Spleen (tissue), 7 donors: ENCODE measurements at regions not wholly inside any gene's neighbourhood (a gene's known extent, or its start where the extent isn't known, plus 50 kb on each side); places are given as distances from the start of the nearest gene placed in this dataset.

ENCODE experiments used
- POLR2A ChIP-seq, 3 donors: fragments of 450-650 bp; IDR thresholded peaks; one replicate each; pipeline ENCODE4 v1.5.1; 2017; ENCODE audit warnings: antibody characterized with exemption in 3 of 3, mild to moderate bottlenecking in 1 of 3
- POLR2AphosphoS5 ChIP-seq, 3 donors: sonication (generic); formaldehyde crosslinking; IDR thresholded peaks; one replicate each; pipeline ENCODE4 v1.5.1; 2017; ENCODE audit warnings: antibody characterized with exemption in 3 of 3
- TF ChIP-seq, protein P1 (sequence below), 11 experiments: fragments of 200-600 bp in 7 of 11; fragments of 450-650 bp in 4 of 11; sonication (generic) in 4 of 11; IDR thresholded peaks in 8 of 11; conservative IDR thresholded peaks in 3 of 11; 1 replicate in 7 of 11; 2 replicates in 4 of 11; pipeline versions ENCODE4 v1.4.0 to v1.8.0; 2016 to 2021; ENCODE audit warnings: antibody characterized with exemption in 11 of 11, inconsistent platforms in 4 of 11, mild to moderate bottlenecking in 1 of 11
- donor health status: DM: no; HTN: no; CAD: no; lungs with moderate emphysema.
- donor health status: DM: no; HTN: no; CAD: no.
- donor health status: DM: no; HTN: no; CAD: no.

DNA sequence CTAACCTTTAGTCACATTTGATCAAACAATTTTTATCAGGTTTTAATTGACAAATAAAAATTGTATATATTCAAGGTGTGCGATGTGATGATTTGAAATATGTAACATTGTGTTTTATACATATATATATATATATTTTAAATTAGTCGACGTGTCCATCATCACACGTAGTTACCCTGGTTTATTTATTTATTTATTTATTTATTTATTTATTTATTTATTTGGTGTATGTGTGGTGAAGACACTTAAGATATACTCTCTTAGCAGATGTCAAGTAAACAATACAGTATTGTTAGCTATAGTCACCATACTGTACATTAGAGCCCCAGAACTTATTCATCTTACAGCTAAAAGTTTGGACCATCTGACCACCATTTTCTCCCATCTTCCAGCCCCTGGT, 224.9 kb upstream of the HHIP start:
- TF ChIP-seq POLR2AphosphoS5 (IDR thresholded peaks at IDR 0.05) (no peak), POLR2A (IDR thresholded peaks at IDR 0.05) (no peak)
- TF ChIP-seq, protein P1, sequence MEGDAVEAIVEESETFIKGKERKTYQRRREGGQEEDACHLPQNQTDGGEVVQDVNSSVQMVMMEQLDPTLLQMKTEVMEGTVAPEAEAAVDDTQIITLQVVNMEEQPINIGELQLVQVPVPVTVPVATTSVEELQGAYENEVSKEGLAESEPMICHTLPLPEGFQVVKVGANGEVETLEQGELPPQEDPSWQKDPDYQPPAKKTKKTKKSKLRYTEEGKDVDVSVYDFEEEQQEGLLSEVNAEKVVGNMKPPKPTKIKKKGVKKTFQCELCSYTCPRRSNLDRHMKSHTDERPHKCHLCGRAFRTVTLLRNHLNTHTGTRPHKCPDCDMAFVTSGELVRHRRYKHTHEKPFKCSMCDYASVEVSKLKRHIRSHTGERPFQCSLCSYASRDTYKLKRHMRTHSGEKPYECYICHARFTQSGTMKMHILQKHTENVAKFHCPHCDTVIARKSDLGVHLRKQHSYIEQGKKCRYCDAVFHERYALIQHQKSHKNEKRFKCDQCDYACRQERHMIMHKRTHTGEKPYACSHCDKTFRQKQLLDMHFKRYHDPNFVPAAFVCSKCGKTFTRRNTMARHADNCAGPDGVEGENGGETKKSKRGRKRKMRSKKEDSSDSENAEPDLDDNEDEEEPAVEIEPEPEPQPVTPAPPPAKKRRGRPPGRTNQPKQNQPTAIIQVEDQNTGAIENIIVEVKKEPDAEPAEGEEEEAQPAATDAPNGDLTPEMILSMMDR (IDR thresholded peaks at IDR 0.05 in 8 of 11, conservative IDR thresholded peaks at IDR 0.05 in 3 of 11) = no peak
